GM06990 (cell line): ENCODE measurements at regions not wholly inside any gene's neighbourhood (a gene's known extent, or its start where the extent isn't known, plus 50 kb on each side); places are given as distances from the start of the nearest gene placed in this dataset.

Source experiments
- DNase-seq: peaks from one replicate; pipeline ENCODE4 v3.0.0-alpha.2; 2011; ENCODE audit not compliant: insufficient read length; ENCODE audit errors: extremely low read depth
- H3K27me3 ChIP-seq: replicated peaks from 2 replicates; pipeline ENCODE4 v1.6.0; 2011; ENCODE audit warnings: low read length; ENCODE audit not compliant: control insufficient read depth, insufficient read depth
- H3K36me3 ChIP-seq: 2 replicates; pipeline ENCODE4 v1.5.1; 2011; ENCODE audit warnings: low read length; ENCODE audit not compliant: control insufficient read depth, insufficient read depth
- H3K4me3 ChIP-seq: replicated peaks from 2 replicates; pipeline ENCODE4 v1.5.1; 2011; ENCODE audit warnings: low read depth, mild to moderate bottlenecking, control low read depth, low read length
- CTCF ChIP-seq: IDR thresholded peaks from 2 replicates; pipeline ENCODE4 v1.5.1; 2011; ENCODE audit warnings: low read length, control low read depth, mild to moderate bottlenecking, inconsistent platforms; ENCODE audit not compliant: insufficient read depth, poor library complexity, severe bottlenecking

DNA sequence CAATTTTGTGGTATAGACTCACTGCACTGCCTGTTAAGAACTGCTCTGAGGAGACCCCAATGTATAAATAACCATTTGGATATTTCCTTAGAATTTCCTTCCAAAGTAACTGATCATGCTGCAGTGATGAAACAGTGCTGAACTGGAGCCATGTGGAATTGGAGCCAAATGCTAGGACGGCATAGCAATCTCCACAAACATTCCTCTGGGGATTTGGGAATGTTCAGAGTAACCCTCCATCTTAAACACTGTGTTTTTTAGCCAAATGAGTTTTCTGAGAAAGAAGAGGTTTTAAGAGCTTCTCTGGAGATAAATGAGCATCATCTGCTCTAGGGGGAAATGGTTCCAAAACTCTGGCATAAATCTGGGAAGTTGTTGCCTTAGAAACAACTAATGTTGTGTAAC lies 98.2 kb downstream of the OLFM4 start:
- no peaks in the 10 kb centered on the region for H3K36me3 ChIP-seq
- H3K4me3 ChIP-seq = no peak overlapping the region
- DNase-seq = no peak
- no peak for TF ChIP-seq CTCF
- H3K27me3 ChIP-seq = no peaks in the 10 kb centered on the region

GRCh38 chr13:53127373-53127772 lies 98.8 kb downstream of the OLFM4 start:
- TF ChIP-seq CTCF = no peak
- Histone ChIP-seq H3K4me3 (no peak overlapping the region), H3K27me3 (no peaks in the 10 kb centered on the region), H3K36me3 (no peaks in the 10 kb centered on the region)
- DNase-seq = no peak

- no peak overlapping the region for H3K4me3 ChIP-seq
- no peak for TF ChIP-seq CTCF
- DNase-seq = no peak
- H3K27me3 ChIP-seq = no peaks in the 10 kb centered on the region
- H3K36me3 ChIP-seq = no peaks in the 10 kb centered on the region
Measured at GRCh38 chr13:53129864-53130393, 101.3 kb downstream of the OLFM4 start.

DNA sequence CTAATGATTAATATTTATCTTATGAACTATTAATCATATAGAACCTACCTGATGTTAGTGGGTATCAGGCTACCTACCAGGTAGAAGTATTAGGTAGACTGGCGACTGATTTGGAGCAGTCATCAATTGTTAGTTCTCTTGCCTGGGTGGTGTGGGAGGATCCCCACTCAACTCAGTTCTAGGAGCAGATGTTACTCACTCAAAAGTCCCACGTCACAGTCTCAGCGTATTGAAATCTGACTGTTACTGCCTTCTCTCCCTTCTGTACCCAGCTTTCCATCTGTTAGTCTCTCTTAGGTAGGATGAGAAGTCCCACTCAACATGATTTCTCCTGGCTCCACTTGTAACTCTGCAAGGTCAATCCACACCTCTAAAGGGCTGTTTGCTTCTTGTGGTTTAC lies 102.7 kb downstream of the OLFM4 start:
- no peak for DNase-seq

DNA sequence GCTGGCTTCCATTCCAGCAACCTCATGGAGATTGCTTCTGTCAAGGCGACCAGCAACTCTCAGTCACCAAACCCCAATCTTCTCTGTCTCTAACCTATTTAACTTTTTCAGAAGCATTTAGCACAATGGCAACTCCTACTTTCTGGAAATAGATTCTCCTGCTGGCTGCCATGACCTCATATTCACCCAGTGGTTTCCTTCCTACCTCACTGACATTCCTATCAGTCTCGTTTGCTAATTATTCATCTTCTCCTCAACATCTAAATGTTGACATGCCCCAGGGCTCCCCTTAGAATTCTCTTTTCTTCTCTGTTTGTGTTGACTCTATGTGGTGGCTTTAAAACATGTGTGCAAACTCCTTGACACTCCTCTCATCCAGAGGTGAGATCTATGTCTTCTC lies 106.7 kb downstream of the OLFM4 start:
- TF ChIP-seq CTCF = no peak

More for the DNA sequence above, 102.7 kb downstream of the OLFM4 start:
- H3K36me3 ChIP-seq = no peaks in the 10 kb centered on the region
- H3K27me3 ChIP-seq = no peaks in the 10 kb centered on the region
- no peak for TF ChIP-seq CTCF
- H3K4me3 ChIP-seq = no peak overlapping the region

DNA sequence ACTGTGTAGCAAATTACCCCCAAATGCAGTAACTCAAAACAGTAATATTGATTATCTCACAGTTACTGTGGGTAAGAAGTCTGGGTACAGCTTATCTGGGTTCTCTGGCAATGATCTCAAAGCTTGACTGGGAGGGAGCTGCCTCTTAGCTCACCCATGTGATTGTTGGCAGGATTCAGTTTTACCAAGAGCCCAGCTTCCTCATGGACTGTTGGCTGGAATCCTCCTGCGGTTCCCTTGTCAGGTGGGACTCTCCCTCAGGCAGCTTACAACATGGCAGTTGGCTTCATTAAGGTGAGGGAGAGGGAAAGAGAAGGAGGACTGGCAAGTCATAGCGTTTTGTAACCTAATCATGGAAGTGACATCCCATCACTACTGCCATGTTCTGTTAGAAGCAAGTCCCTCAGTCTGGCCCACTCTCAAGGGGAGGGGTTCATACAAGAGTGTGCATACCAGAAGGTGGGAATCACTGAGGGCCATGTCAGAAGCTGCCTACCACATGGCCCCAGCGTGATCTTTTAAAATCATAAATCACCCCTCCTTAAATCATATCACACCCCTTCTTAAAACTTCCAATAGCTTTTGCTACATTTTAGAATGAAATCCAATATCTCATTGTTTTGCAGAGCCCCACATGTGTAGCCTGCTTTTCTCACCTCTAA lies 108.1 kb downstream of the OLFM4 start:
- no peaks in the 10 kb centered on the region for H3K36me3 ChIP-seq
- no peak for DNase-seq
- TF ChIP-seq CTCF = no peak
- H3K27me3 ChIP-seq = no peaks in the 10 kb centered on the region
- no peak overlapping the region for H3K4me3 ChIP-seq

More for the DNA sequence above, 106.7 kb downstream of the OLFM4 start:
- DNase-seq = no peak
- Histone ChIP-seq H3K36me3 (no peaks in the 10 kb centered on the region), H3K27me3 (no peaks in the 10 kb centered on the region), H3K4me3 (no peak overlapping the region)
